Neuronal stem cell (in vitro differentiated cells): ENCODE measurements at regions not wholly inside any gene's neighbourhood (a gene's known extent, or its start where the extent isn't known, plus 50 kb on each side); places are given as distances from the start of the nearest gene placed in this dataset.

Experiments used
- DNase-seq: peaks from one replicate; pipeline ENCODE4 v3.0.0-alpha.2; 2013; ENCODE audit warnings: low spot score
- H2AFZ ChIP-seq: one replicate; pipeline ENCODE4 v1.6.1; 2013; ENCODE audit warnings: mild to moderate bottlenecking, low read length, inconsistent platforms
- H2AK5ac ChIP-seq: 2 replicates; pipeline ENCODE4 v1.6.1; 2013; ENCODE audit warnings: low read depth, mild to moderate bottlenecking, inconsistent platforms, low read length, moderate library complexity, mixed read lengths
- H2BK120ac ChIP-seq: 2 replicates; pipeline ENCODE4 v1.6.1; 2013; ENCODE audit warnings: low read depth, mild to moderate bottlenecking, inconsistent platforms, low read length, moderate library complexity, mixed read lengths
- H2BK12ac ChIP-seq: one replicate; pipeline ENCODE4 v1.6.1; 2013; ENCODE audit warnings: low read length, inconsistent platforms
- H2BK15ac ChIP-seq: 2 replicates; pipeline ENCODE4 v1.6.1; 2013; ENCODE audit warnings: mild to moderate bottlenecking, low read length, inconsistent platforms, mixed read lengths
- H2BK5ac ChIP-seq: one replicate; pipeline ENCODE4 v1.6.1; 2013; ENCODE audit warnings: inconsistent platforms, mild to moderate bottlenecking, low read length, moderate library complexity
- H3K14ac ChIP-seq: one replicate; pipeline ENCODE4 v1.6.1; 2013; ENCODE audit warnings: low read length, inconsistent platforms
- H3K18ac ChIP-seq: 2 replicates; pipeline ENCODE4 v1.6.1; 2013; ENCODE audit warnings: low read length, inconsistent platforms
- H3K23ac ChIP-seq: 2 replicates; pipeline ENCODE4 v1.6.1; 2013; ENCODE audit warnings: low read depth, mild to moderate bottlenecking, mixed read lengths, low read length, inconsistent platforms; ENCODE audit not compliant: poor library complexity
- H3K27ac ChIP-seq: replicated peaks from 3 replicates; pipeline ENCODE4 v1.5.1; 2013; ENCODE audit warnings: low read length, inconsistent platforms
- H3K27me3 ChIP-seq, 3 experiments: 2 replicates each; pipeline ENCODE4 v1.6.1; 2013; ENCODE audit warnings: low read length in 3 of 3, mild to moderate bottlenecking in 2 of 3, inconsistent platforms in 1 of 3, low read depth in 1 of 3, mixed read lengths in 1 of 3, moderate library complexity in 1 of 3; ENCODE audit not compliant: control insufficient read depth in 3 of 3, insufficient read depth in 3 of 3
- H3K36me3 ChIP-seq, 2 donors: replicated peaks in 1 of 2; 2 replicates each; pipeline ENCODE4 v1.6.1; 2013; ENCODE audit warnings: low read length in 2 of 2; ENCODE audit not compliant: control insufficient read depth in 2 of 2, insufficient read depth in 2 of 2
- H3K4ac ChIP-seq: 2 replicates; pipeline ENCODE4 v1.6.1; 2013; ENCODE audit warnings: inconsistent platforms, mild to moderate bottlenecking, low read length, moderate library complexity
- H3K4me1 ChIP-seq, 2 donors: 1 replicate in 1 of 2; 2 replicates in 1 of 2; pipeline ENCODE4 v1.6.1; 2013; ENCODE audit warnings: low read length in 2 of 2, low read depth in 1 of 2; ENCODE audit not compliant: control insufficient read depth in 2 of 2, insufficient read depth in 1 of 2
- H3K4me2 ChIP-seq: one replicate; pipeline ENCODE4 v1.6.1; 2013; ENCODE audit warnings: mild to moderate bottlenecking, low read length, inconsistent platforms; ENCODE audit not compliant: insufficient read depth, poor library complexity, severe bottlenecking
- H3K4me3 ChIP-seq, 2 donors: 2 replicates each; pipeline ENCODE4 v1.5.1; 2013; ENCODE audit warnings: low read length in 2 of 2, mild to moderate bottlenecking in 2 of 2, inconsistent platforms in 1 of 2, moderate library complexity in 1 of 2
- H3K79me1 ChIP-seq: one replicate; pipeline ENCODE4 v1.6.1; 2013; ENCODE audit warnings: low read depth, mild to moderate bottlenecking, inconsistent platforms, low read length, moderate library complexity
- H3K9ac ChIP-seq: one replicate; pipeline ENCODE4 v1.6.1; 2013; ENCODE audit warnings: mild to moderate bottlenecking, low read depth, low read length, inconsistent platforms; ENCODE audit not compliant: poor library complexity
- H3K9me3 ChIP-seq, 2 donors: replicated peaks in 1 of 2; 2 replicates each; pipeline versions ENCODE3 to v1.6.1; 2013; ENCODE audit warnings: low read length in 2 of 2, mild to moderate bottlenecking in 2 of 2, inconsistent platforms in 1 of 2, low read depth in 1 of 2, mixed read lengths in 1 of 2, moderate library complexity in 1 of 2; ENCODE audit not compliant: control insufficient read depth in 2 of 2, insufficient read depth in 1 of 2
- H4K8ac ChIP-seq: one replicate; pipeline ENCODE4 v1.6.1; 2013; ENCODE audit warnings: low read depth, mild to moderate bottlenecking, inconsistent platforms, low read length, moderate library complexity
- H4K91ac ChIP-seq: one replicate; pipeline ENCODE4 v1.6.1; 2013; ENCODE audit warnings: low read length, low read depth, mild to moderate bottlenecking, inconsistent platforms; ENCODE audit not compliant: poor library complexity
- WGBS, 2 donors: extraction: QIAGEN DNeasy Blood & Tissue Kit; methylation state at CpG; one replicate each; pipeline ENCODE4 v1.1.7; 2013; ENCODE audit warnings: missing lambda C conversion rate in 2 of 2, mixed read lengths in 1 of 2; ENCODE audit not compliant: insufficient read length in 2 of 2, insufficient replicate concordance in 1 of 2; ENCODE audit errors: extremely low coverage in 2 of 2; 5-methylcytosine and 5-hydroxymethylcytosine counted together

- Histone ChIP-seq H3K14ac (no peak overlapping the region), H3K4me3 (no peak overlapping the region), H2AFZ (no peak overlapping the region), H4K8ac (no peak overlapping the region), H2BK15ac (no peak overlapping the region), H3K9me3 (peaks cover 0 to 4% of the 10 kb centered on the region in 2 donors), H3K36me3 (no peaks in the 10 kb centered on the region), H3K18ac (no peak overlapping the region), H2BK120ac (no peak overlapping the region), H3K4me1 (no peaks in the 10 kb centered on the region), H2AK5ac (no peak overlapping the region), H4K91ac (no peak overlapping the region), H3K4ac (no peak overlapping the region), H2BK5ac (no peak overlapping the region), H3K27ac (no peak overlapping the region), H3K4me2 (no peak overlapping the region), H3K79me1 (no peaks in the 10 kb centered on the region), H3K9ac (no peak overlapping the region), H3K23ac (no peak overlapping the region), H2BK12ac (no peak overlapping the region), H3K27me3 (no peaks in the 10 kb centered on the region)
- no CpG with 5 or more reads among the region's 6 CpGs for WGBS, 2 donors
- DNase-seq, result no peak
These were observed 1281.6 kb upstream of the TMEFF2 start for GRCh38 chr2:193476171-193476800.

GRCh38 chr2:193475038-193475437 is 1280.3 kb upstream of the TMEFF2 start:
- no peak overlapping the region for H2BK15ac ChIP-seq
- H4K8ac ChIP-seq, result no peak overlapping the region
- H3K4me1 ChIP-seq, result no peaks in the 10 kb centered on the region
- H2BK12ac ChIP-seq, result no peak overlapping the region
- H3K79me1 ChIP-seq, result no peaks in the 10 kb centered on the region
- no peak overlapping the region for H3K27ac ChIP-seq
- no CpG with 5 or more reads among the region's 3 CpGs for WGBS, 2 donors
- H2BK5ac ChIP-seq, result no peak overlapping the region
- no peaks in the 10 kb centered on the region for H3K27me3 ChIP-seq
- no peak overlapping the region for H2AFZ ChIP-seq
- no peak overlapping the region for H4K91ac ChIP-seq
- no peak overlapping the region for H3K4me2 ChIP-seq
- H3K4ac ChIP-seq, result no peak overlapping the region
- no peak overlapping the region for H3K14ac ChIP-seq
- H3K23ac ChIP-seq, result no peak overlapping the region
- no peak overlapping the region for H3K18ac ChIP-seq
- no peaks in the 10 kb centered on the region for H3K36me3 ChIP-seq
- H2AK5ac ChIP-seq, result no peak overlapping the region
- H3K4me3 ChIP-seq, result no peak overlapping the region
- peaks cover 0 to 4% of the 10 kb centered on the region in 2 donors for H3K9me3 ChIP-seq
- DNase-seq, result no peak
- H3K9ac ChIP-seq, result no peak overlapping the region
- H2BK120ac ChIP-seq, result no peak overlapping the region

- Histone ChIP-seq H2BK12ac (no peak overlapping the region), H3K4me2 (no peak overlapping the region), H3K18ac (no peak overlapping the region), H2BK5ac (no peak overlapping the region), H3K27me3 (no peaks in the 10 kb centered on the region), H3K4me1 (no peaks in the 10 kb centered on the region), H3K14ac (no peak overlapping the region), H2AFZ (no peak overlapping the region), H4K8ac (no peak overlapping the region), H3K9me3 (peaks cover 0 to 4% of the 10 kb centered on the region in 2 donors), H3K36me3 (no peaks in the 10 kb centered on the region), H4K91ac (no peak overlapping the region), H2BK15ac (no peak overlapping the region), H3K4me3 (no peak overlapping the region), H2AK5ac (no peak overlapping the region), H3K79me1 (no peaks in the 10 kb centered on the region), H3K9ac (no peak overlapping the region), H2BK120ac (no peak overlapping the region), H3K27ac (no peak overlapping the region), H3K23ac (no peak overlapping the region), H3K4ac (no peak overlapping the region)
- no CpG with 5 or more reads among the region's 3 CpGs for WGBS, 2 donors
- no peak for DNase-seq
These were observed 1274.5 kb upstream of the TMEFF2 start for GRCh38 chr2:193469251-193469650.

GRCh38 chr2:193467276-193467987 is 1272.7 kb upstream of the TMEFF2 start:
- no peak overlapping the region for H4K91ac ChIP-seq
- H3K27ac ChIP-seq, result no peak overlapping the region
- H4K8ac ChIP-seq, result no peak overlapping the region
- no peak overlapping the region for H2BK5ac ChIP-seq
- no peak overlapping the region for H3K4me2 ChIP-seq
- no peak overlapping the region for H2BK120ac ChIP-seq
- no peak overlapping the region for H2BK15ac ChIP-seq
- no peak overlapping the region for H3K23ac ChIP-seq
- no peak overlapping the region for H3K14ac ChIP-seq
- H3K4me3 ChIP-seq, result no peak overlapping the region
- H3K4ac ChIP-seq, result no peak overlapping the region
- DNase-seq, result no peak
- H2BK12ac ChIP-seq, result no peak overlapping the region
- H3K9ac ChIP-seq, result no peak overlapping the region
- no peak overlapping the region for H2AK5ac ChIP-seq
- H3K79me1 ChIP-seq, result no peaks in the 10 kb centered on the region
- no peaks in the 10 kb centered on the region for H3K27me3 ChIP-seq
- H3K18ac ChIP-seq, result no peak overlapping the region
- H3K4me1 ChIP-seq, result no peaks in the 10 kb centered on the region
- no peak overlapping the region for H2AFZ ChIP-seq
- H3K36me3 ChIP-seq, result no peaks in the 10 kb centered on the region
- H3K9me3 ChIP-seq, result peaks cover 0 to under 1% of the 10 kb centered on the region in 2 donors
